ENCODE measurements at regions not wholly inside any gene's neighbourhood (a gene's known extent, or its start where the extent isn't known, plus 50 kb on each side); places are given as distances from the start of the nearest gene placed in this dataset.

DNA sequence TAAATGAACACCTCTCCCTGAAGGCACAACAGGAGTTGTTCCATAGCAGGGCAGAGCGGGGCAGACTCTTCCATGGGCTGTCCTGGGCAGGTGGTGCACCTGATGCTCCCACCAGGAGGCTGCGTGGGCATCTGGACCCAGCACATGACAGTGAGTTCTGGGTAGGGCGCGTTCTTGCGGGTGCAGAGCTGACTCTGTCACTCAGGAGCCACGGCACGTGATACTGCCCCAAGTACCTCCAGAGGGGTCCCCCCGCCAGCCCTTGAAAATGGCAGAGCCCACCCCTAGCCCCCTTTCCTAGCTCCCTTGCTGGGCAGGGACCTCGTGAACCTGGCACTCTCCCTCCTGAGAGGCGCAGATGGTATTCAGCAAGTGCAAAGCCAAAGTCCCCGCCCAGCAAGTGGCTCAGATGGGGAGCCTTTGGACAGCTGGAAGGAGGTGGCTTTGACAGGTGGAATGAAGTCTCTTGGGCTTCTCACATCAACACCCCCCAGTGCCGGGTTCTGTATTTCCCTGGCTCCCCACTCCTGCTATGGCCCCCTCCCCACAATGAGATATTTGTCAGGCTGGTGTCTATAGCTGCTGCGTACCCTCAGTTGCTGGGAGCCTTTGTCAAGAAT is 172.1 kb downstream of the TBC1D2B start:
- Histone ChIP-seq H2AFZ (ENCODE audit: low read length) (no peak overlapping the region), H3K79me1 (ENCODE audit: low read depth, low read length) (no peaks in the 10 kb centered on the region), H4K8ac (ENCODE audit: extremely low read depth, insufficient read depth, low read length) (no peak overlapping the region), H2BK120ac (replicated peaks; ENCODE audit: low read depth, low read length) (no peak overlapping the region), H2BK20ac (ENCODE audit: low read length) (no peak overlapping the region), H3K27ac (ENCODE audit: low read depth, low read length) (no peak overlapping the region), H3K9ac (replicated peaks in 1 of 4; ENCODE audit: extremely low read depth in 1 of 4, low read depth in 3 of 4, low read length in 3 of 4) (no peak overlapping the region), H2BK15ac (ENCODE audit: low read length) (no peak overlapping the region), H4K91ac (replicated peaks; ENCODE audit: insufficient read length, low read length) (no peak overlapping the region), H3K14ac (ENCODE audit: insufficient read length) (no peak overlapping the region), H3K4me2 (ENCODE audit: insufficient read depth in 1 of 2, low read depth in 2 of 2, low read length in 2 of 2) (no peak overlapping the region), H3K23me2 (ENCODE audit: low read depth, low read length) (no peaks in the 10 kb centered on the region), H2BK5ac (ENCODE audit: low read depth, low read length) (no peak overlapping the region), H3K18ac (ENCODE audit: extremely low read depth, low read length) (no peak overlapping the region), H3K9me3 (ENCODE audit: insufficient read depth in 2 of 2, low read depth in 1 of 2, low read length in 1 of 2) (no peaks in the 10 kb centered on the region), H3K56ac (replicated peaks; ENCODE audit: insufficient read length, low read depth, low read length) (no peak overlapping the region), H3K79me2 (ENCODE audit: control insufficient read depth in 1 of 2, insufficient read depth in 2 of 2, low read length in 2 of 2) (no peaks in the 10 kb centered on the region), H3K27me3 (replicated peaks in 1 of 4; ENCODE audit: control insufficient read depth in 3 of 4, extremely low read depth in 1 of 4, insufficient read depth in 3 of 4, low read length in 3 of 4) (no peaks in the 10 kb centered on the region), H2BK12ac (ENCODE audit: low read depth, low read length) (no peak overlapping the region), H4K20me1 (replicated peaks in 1 of 2; ENCODE audit: control insufficient read depth in 1 of 2, insufficient read depth in 2 of 2, low read length in 2 of 2) (no peaks in the 10 kb centered on the region), H3K36me3 (ENCODE audit: control insufficient read depth in 2 of 4, insufficient read depth in 4 of 4, low read length in 3 of 4) (no peaks in the 10 kb centered on the region), H3K4me1 (replicated peaks in 1 of 4; ENCODE audit: control insufficient read depth in 3 of 4, insufficient read depth in 4 of 4, low read length in 3 of 4) (peaks cover 0 to 2% (median 0%) of the 10 kb centered on the region in 4 experiments; a peak in 2 of 7 replicates), H3K23ac (ENCODE audit: insufficient read length) (no peak overlapping the region), H3K4me3 (ENCODE audit: extremely low read depth in 1 of 4, insufficient read depth in 2 of 4, low read depth in 3 of 4, low read length in 4 of 4) (no peak overlapping the region), H3K4ac (replicated peaks; ENCODE audit: insufficient read length, low read depth, low read length) (no peak overlapping the region), H4K5ac (ENCODE audit: insufficient read length, low read depth, low read length) (no peak overlapping the region), H2AK5ac (ENCODE audit: low read depth, low read length) (no peak overlapping the region)
- no peak for DNase-seq (ENCODE audit: low read depth in 1 of 2, low spot score in 2 of 2)
- TF ChIP-seq CREB1 (IDR thresholded peaks at IDR 0.05) (no peak), POLR2AphosphoS5 (IDR thresholded peaks at IDR 0.05; ENCODE audit: low read depth, low read length) (no peak), SP4 (IDR thresholded peaks at IDR 0.05; ENCODE audit: low read length) (no peak), SIX5 (IDR thresholded peaks at IDR 0.05; ENCODE audit: low read depth, low read length) (no peak), TAF1 (IDR thresholded peaks at IDR 0.05; ENCODE audit: low read depth, low read length) (no peak), CBX8 (IDR thresholded peaks at IDR 0.05; ENCODE audit: borderline replicate concordance, low read depth, low read length) (no peak)
- no peak for FAIRE-seq
- WGBS, 2 experiments (ENCODE audit: extremely low coverage in 1 of 2, insufficient coverage in 1 of 2, insufficient read length in 1 of 2, insufficient replicate concordance in 2 of 2, low coverage in 1 of 2, low lambda C conversion rate in 2 of 2, missing lambda C conversion rate in 1 of 2), result 86% methylated on average over 10 of the region's 13 CpGs; no CpG with 5 or more reads in 1 of the 2 experiments
- ChIA-PET POLR2A (ENCODE audit: partially characterized antibody) (no interaction called here), CTCF (ENCODE audit: partially characterized antibody) (interaction anchor here (0.6 to 4.0 kb wide), 9 partner anchors 41 to 203 kb away, joined by 3 to 16 read pairs (median 4); no protein-coding TSS in a partner anchor)

All from H1 (cell line).